Activated CD4-positive, alpha-beta T cell treated with anti-CD3 and anti-CD28 coated beads for 4 hours (primary cell): ENCODE measurements at regions not wholly inside any gene's neighbourhood (a gene's known extent, or its start where the extent isn't known, plus 50 kb on each side); places are given as distances from the start of the nearest gene placed in this dataset.

ENCODE experiments used
- DNase-seq, 2 donors: peaks; one replicate each; pipeline ENCODE4 v3.0.0-alpha.2; 2020

GRCh38 chr11:122398167-122398566 is 257.4 kb upstream of the UBASH3B start:
- no peak for DNase-seq

GRCh38 chr11:122395282-122395681 is 260.2 kb upstream of the UBASH3B start:
- no peak for DNase-seq

GRCh38 chr11:122394313-122394712 is 261.2 kb upstream of the UBASH3B start:
- no peak for DNase-seq

- DNase-seq = no peak
Observed at GRCh38 chr11:122393209-122393860, 262.2 kb upstream of the UBASH3B start.

GRCh38 chr11:122392508-122392907 is 263.0 kb upstream of the UBASH3B start:
- no peak for DNase-seq

- no peak for DNase-seq
Observed at GRCh38 chr11:122391049-122391448, 264.5 kb upstream of the UBASH3B start.

- no peak for DNase-seq
Observed at GRCh38 chr11:122383186-122383585, 267.2 kb upstream of the BLID start.

- DNase-seq = no peak
Observed at GRCh38 chr11:122375687-122376399, 259.8 kb upstream of the BLID start.

- no peak for DNase-seq
Observed at GRCh38 chr11:122368796-122369195, 252.8 kb upstream of the BLID start.

- DNase-seq = no peak
Observed at GRCh38 chr11:122367809-122368231, 251.8 kb upstream of the BLID start.

- no peak for DNase-seq
Observed at GRCh38 chr11:122365610-122366360, 249.8 kb upstream of the BLID start.

GRCh38 chr11:122363296-122363695 is 247.3 kb upstream of the BLID start:
- DNase-seq = no peak

- no peak for DNase-seq
Observed at GRCh38 chr11:122362381-122362780, 246.4 kb upstream of the BLID start.

GRCh38 chr11:122360875-122361274 is 244.9 kb upstream of the BLID start:
- no peak for DNase-seq

GRCh38 chr11:122359081-122359571 is 243.1 kb upstream of the BLID start:
- DNase-seq = no peak

GRCh38 chr11:122358292-122358691 is 242.3 kb upstream of the BLID start:
- DNase-seq = no peak

GRCh38 chr11:122355968-122356367 is 240.0 kb upstream of the BLID start:
- no peak for DNase-seq

- DNase-seq = no peak
Observed at GRCh38 chr11:122354025-122354697, 238.1 kb upstream of the BLID start.

GRCh38 chr11:122353561-122353960 is 237.5 kb upstream of the BLID start:
- DNase-seq = no peak

GRCh38 chr11:122348659-122349409 is 232.8 kb upstream of the BLID start:
- no peak for DNase-seq

- no peak for DNase-seq
Observed at GRCh38 chr11:122346006-122346405, 230.0 kb upstream of the BLID start.

- DNase-seq = no peak
Observed at GRCh38 chr11:122345586-122345985, 229.6 kb upstream of the BLID start.
